Hematopoietic multipotent progenitor cell (in vitro differentiated cells): ENCODE measurements at regions not wholly inside any gene's neighbourhood (a gene's known extent, or its start where the extent isn't known, plus 50 kb on each side); places are given as distances from the start of the nearest gene placed in this dataset.
"Not testable (repeated sequence)": the region's sequence is repeated elsewhere in the genome, so short reads cannot be mapped to it uniquely, and the experiment has no call there.

Source experiments
- DNase-seq, 3 donors: peaks; one replicate each; pipeline ENCODE4 v3.0.0-alpha.2; 2011 to 2015; ENCODE audit warnings: low read depth in 2 of 3, low spot score in 2 of 3

DNA sequence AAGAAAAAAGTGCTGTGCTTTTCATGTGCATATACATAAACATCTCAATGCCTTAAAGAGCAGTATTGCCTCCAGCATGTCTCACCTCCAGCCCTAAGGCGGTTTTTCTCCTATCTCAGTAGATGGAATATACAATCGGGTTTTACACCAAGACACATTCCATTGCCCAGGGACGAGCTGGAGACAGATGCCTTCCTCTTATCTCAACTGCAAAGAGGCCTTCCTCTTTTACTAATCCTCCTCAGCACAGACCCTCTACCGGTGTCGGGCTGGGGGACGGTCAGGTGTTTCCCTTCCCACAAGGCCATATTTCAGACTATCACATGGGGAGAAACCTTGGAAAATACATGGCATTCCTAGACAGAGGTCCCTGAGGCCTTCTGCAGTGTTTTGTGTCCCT lies 385.3 kb downstream of the AMY1C start:
- DNase-seq: not testable (repeated sequence)

DNA sequence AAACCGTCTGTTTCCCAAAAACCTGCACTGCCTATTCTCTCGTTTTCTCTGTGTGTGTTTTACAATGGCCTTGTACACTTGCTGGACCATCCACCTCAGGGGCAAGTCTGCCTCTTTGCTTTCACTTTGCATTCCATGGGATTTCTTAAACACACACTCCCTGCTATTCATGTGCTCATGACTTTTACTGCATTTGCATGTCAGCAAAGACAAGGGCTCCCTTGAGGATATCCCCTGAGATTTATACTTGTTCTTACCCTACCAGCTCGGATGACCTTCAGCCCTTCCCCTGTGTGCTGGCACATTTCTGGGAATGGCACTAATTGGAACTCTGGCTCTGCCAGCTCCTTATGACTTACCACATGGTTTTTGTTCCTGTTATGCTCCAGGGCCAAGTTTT lies 386.9 kb downstream of the AMY1C start:
- no peak for DNase-seq

DNA sequence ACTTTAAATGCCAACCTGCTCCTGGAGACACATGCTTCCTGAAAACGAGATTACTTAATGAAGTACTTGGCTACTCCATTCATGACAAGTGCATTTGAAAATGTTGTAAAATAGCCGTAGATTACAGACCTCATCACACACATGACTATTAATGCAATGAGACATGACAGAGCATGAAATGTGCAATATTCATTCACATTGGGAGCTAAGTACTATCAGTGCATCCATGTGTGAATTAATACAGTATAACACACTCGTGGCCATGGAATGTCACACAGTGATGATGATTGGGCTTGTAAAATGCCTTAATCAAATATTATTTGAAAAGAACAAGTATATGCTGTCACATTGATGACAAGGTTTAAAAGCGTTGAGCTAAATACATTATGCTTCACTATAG lies 407.0 kb downstream of the AMY1C start:
- no peak for DNase-seq

DNA sequence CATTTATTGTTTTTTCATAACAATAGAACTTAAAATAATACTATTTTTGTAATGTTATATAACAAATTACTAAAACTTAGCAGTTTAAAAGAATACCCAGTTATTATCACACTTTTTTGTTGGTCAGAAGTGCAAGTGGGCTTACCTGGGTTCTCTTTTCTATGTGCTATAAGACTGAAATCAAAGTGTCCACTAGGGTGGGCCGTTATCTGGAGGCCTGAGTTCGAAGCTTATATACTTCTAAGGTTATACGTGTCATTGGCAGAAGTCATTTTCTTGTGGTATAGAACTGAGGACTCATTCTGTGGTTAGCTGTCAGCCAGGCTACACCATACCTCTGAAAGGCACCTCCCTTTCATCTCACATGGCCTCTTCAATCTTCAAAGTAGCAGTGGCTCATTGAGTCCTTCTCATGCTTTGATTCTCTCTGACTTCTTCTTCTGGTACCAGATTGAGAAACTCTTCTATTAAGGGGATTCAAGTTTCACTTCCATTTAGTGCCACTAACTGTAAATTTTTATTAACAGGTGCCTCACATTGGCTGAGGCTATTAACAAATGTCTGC lies 414.3 kb downstream of the AMY1C start:
- DNase-seq: no peak

DNA sequence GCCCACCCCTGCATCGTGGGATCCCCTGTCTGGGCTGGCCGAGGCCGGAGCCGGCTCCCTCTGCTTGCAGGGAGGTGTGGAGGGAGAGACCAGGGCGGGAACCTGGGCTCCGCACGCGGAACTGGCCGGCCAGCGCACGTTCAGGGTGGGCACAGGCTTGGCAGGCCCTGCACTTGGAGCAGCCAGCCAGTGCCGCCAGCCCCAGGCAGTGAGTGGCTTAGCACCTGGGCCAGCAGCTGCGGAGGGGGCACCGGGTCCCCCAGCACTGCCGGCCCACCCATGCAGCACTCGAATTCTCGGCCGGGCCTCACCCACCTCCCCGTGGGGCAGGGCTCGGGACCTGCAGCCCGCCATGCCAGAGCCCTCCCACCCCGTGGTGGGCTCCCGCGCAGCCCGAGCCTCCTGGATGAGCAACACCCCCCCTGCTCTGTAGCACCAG lies 422.6 kb downstream of the AMY1C start:
- DNase-seq: no peak

DNA sequence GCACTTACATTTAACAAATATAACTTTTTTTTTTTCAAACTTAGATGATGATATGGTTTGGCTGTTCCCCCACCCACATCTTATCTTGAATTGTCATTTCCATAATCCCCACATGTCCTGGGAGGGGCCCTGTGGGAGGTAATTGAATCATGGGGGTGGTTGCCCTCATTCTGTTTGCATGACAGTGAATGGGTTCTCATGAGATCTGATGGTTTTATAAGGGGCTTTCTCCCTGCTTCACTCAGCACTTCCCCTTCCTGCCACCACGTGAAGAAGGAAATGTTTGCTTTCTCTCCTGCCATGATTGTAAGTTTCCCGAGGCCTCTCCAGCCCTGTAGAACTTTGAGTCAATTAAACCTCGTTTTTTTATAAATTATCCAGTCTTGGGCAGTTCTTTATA lies 432.6 kb downstream of the AMY1C start:
- DNase-seq: no peak

DNA sequence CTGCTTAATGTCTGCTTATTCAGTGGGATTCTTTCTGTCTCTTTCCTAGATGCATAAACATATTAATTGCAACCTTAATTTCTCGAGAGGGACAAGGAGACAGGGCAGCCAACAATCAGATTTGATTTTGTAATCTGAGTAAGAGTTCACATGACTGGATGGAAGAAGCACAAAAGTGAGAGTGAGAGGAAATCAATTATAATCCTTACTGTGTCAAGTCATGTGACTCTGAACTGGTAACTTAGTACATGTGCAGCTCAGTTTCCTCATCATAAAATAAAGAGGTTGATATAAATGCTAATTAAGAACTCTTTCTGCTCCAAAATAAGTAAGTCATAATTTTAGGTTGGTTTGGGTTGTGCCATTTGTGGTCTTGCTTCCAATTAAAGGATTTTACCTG lies 439.5 kb downstream of the AMY1C start:
- DNase-seq: no peak

DNA sequence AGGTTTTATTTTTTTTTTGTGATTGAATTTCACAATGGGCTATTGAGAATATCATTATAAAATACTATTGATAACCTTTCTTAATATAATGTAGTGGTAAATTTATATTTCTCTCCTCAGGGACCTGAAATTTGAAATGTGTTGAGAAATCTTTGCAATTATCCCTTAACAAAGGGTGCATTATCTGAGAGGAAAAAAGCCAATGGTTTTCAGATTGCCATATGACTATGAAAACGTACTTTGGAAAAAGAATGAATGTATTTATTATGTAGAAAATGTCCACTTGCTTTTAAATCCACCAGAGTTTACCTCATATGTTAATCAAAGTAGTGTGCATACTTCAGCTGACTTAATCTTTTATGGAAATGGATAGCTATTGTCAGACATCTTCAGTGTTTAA lies 441.1 kb downstream of the AMY1C start:
- no peak for DNase-seq

DNA sequence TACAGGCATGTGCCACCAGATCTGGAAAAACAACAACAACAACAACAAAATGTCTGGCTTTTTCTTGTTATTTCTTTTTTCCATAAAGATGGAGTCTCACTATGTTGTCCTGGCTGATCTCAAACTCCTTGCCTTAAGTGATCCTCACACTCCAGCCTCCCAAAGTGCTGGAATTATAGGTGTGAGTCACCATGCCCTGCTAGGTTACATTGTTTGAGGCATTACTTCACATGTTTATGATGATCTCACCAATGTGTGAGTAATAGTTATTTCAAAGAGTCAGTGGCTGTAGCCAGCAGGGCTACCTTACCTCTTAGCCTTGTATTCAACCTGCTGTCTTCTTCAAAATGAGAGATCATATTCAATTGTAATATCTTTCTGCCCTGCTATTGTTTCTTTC lies 445.7 kb downstream of the AMY1C start:
- DNase-seq: no peak

DNA sequence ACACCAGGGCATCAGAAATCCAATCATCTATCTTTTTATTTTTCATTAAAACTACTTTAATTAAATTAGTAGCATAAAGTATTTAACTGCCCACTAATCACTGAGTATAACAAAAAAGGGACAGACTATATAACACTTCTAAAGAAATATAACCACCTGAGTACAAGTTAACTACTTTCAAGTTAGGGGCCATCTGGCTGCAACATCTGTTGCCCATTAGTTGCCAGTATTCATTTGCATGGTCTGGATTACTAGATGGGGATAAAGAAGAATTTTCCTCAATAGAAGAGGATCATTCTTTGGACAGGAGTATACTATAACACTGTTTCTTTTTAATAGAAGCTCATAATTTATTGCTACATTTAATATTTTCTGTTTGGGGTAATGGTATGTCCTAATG lies 446.4 kb downstream of the AMY1C start:
- DNase-seq: no peak

DNA sequence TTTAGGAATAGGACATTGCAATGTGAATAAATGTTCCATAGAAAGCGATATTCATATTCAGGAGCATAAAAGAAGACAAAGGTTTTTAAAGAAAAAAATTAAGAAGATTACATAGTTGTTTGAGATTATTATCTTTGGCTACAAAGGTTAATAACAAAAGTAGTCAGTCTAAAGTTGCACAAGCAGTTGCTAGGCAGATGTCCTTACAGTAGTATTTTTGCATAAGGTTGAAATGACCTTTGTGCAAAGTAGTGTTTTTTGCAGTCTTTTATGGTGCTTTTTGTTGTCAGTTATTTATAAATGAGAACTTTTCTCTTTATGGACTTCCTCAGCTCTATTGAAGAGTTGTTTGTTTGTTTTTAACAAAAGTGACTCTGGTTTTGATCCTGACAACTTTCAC lies 447.8 kb downstream of the AMY1C start:
- DNase-seq: no peak

DNA sequence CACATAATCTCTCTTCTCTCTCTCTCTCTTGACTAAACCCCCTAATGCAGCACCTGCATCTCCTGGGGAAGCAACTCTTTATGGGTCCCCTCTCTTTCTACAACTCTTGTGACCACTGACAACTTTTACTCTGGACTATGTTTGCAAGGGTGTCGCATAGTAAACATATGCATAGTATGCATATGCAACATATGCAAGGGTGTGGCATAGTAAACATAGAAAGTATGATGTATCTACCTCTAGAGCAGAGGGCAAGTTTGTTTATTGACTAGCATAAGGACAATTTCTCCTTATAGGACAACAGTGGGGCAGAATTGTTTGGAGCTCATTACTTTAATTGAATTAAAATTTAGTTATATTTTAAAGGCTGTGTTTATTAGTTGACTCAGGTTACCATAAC lies 462.5 kb downstream of the AMY1C start:
- no peak for DNase-seq

DNA sequence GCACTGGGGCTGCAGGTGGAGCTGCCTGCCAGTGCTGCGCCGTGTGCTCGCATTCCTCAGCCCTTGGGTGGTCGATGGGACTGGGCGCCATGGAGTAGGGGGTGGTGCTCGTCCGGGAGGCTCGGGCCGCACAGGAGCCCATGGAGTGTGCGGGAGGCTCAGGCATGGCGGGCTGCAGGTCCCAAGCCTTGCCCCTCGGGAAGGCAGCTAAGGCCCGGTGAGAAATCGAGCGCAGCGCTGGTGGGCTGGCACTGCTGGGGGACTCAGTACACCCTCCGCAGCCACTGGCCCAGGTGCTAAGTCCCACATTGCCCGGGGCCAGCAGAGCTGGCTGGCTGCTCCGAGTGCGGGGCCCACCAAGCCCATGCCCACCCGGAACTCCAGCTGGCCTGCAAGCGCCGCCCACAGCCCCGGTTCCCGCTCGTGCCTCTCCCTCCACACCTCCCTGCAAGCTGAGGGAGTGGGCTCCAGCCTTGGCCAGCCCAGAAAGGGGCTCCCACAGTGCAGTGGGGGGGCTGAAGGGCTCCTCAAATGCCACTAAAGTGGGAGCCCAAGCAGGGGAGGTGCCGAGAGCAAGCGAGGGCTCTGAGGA lies 467.8 kb downstream of the AMY1C start:
- not testable (repeated sequence) for DNase-seq

DNA sequence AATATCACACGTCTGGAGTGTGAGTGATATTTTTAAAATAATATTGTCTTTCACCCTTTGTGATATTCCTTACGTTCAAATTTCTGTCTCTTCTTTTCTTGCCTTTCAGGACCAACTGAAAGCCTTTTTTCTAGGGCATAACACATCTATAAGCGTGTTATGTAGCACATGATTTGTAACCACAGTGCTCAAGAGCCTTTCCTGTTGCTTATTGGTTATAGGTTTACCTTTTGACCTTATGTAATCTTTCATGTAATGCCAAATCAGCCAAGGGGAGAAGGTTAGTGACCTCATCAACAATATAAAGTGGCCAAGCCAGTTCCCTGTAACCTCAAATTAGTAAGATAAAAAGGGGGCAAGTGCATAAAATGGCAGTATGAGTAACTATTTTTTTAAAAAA lies 480.2 kb downstream of the AMY1C start:
- DNase-seq: no peak

DNA sequence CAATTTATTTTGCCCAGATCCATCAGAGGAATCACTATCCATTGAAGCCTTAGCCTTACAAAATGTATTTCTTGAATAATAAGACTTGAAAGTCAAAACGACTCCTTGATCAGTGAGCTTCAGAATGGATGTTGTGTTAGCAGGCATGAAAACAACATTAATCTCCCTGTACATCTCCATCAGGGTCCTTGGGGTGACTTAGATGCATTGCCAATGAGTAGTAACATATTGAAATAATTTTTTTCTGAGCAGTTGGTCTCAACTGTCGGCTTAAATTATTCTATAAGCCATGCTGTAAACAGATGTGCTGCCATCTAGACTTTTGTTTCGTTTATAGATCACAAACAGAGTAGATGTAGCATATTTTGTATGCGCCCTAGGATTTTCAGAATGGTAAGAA lies 482.0 kb downstream of the AMY1C start:
- DNase-seq: no peak

DNA sequence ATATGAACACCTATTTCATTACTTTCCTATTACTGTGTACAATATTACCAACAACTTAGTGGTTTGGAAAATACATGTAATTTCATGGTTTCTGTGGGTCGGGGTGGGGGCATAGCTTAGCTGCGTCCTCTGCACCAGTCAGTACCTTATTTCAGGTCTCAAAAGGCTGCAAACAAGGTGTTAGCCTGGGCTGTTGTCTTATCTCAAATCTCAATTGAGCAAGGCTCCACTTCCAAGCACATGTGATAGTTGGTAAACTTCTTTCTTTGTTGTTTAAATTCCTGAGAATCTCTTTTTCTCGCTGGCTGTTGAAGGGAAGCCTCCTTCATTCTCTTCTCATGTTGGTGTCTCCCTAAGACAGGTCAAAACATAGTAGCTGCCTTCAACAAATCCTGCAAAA lies 485.4 kb downstream of the AMY1C start:
- DNase-seq: no peak

DNA sequence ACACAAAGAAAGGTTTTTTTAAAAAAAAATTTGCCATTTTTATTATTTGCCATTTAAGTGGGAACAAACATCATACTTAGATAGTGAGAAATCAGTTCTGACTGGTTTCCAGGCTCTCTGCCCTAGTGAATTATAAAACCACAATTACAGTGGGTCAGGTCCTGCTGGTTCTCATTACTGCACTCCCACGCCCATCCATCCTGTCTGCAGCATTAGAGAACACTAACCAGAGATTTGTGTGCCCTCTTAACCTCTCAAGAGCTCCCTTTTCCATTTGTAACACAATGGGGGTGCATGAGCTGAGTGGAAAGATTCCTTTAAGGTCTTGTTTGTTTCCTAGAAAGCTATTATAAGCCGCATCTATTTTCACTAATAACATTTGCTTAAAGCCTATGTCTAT lies 489.3 kb downstream of the AMY1C start:
- DNase-seq: no peak

DNA sequence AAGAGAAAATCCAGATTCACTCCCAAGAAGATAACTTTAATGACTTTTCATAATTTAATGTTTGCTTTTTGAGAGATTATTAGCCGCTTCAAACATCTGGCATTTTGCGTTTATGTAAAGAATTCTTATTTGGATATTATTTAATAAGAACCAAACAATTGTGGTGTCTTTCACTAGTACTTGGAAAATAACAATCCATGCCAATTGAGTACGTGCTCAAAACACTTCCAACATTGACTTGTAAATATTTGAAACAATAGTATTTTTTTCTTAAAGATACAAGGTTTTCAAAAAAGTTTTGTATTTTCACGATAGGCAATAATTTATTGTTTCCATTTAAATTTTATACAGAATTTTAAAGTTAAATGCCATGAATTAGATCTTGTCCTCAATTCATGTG lies 498.7 kb downstream of the AMY1C start:
- no peak for DNase-seq

DNA sequence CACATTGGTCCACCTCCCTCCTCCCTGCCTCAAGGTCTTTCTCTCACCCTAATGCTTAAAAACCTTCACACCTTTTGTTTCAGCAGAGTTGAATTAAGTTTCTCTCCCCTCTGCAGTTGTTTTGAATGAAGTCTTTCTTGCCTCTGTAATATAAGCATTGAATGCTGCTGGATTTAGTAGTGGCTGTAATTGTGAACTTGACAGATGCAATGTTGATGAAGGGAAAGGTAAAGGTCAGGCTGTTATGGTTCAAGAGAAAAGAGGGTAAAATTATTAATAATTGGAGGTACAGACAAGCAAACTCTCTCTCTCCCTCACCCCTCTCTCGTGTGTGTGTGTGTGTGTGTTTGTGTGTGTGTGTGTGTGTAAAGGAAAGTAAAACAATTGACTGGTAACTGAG lies 509.8 kb downstream of the AMY1C start:
- no peak for DNase-seq

DNA sequence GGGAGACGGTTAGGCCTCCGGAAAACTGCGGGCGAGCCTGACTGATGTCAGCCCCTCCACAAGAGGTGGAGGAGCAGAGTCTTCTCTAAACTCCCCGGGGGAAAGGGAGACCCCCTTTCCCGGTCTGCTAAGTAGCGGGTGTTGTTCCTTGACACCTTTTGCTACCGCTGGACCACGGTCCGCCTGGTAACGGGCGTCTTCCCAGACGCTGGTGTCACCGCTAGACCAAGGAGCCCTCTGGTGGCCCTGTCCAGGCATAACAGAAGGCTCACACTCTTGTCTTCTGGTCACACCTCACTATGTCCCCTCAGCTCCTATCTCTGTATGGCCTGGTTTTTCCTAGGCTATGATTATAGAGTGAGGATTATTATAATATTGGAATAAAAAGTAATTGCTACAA lies 513.4 kb downstream of the AMY1C start:
- DNase-seq: not testable (repeated sequence)

DNA sequence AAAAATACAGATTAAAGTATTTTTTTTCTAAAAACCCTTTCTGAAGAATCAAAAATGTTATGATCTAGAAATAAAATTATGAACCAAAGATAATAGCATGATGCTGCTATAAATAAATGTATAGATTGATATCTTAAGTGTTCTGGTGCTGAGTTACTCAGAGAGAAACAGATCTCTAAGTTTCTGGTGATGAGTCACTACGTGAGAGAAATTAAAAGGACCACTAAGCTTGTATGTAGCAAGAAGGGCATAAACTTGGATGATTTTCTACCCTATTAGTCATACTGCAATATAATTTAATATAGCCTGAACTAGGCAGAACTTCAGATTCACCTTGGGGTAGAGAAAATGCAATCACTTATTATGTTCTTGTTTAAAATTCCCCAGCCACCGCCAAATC lies 514.8 kb downstream of the AMY1C start:
- no peak for DNase-seq

DNA sequence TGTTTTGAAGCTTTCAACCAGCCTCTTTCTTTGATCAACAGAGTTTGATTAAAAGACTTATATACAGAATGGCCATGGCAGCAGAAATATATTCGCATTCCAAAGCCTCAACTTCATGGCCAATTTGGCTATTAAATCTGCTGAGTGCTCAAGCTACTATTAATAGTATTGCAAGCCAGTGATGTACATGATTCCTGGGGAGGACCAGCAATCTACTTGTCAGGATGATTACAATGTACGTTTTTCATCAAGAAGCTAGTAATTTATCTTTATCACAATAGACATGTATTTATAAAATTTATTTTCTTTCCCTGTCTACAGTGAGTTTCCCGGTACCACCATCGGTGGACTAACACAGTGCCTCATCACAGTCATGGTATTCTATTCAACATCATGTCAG lies 515.5 kb downstream of the AMY1C start:
- no peak for DNase-seq

DNA sequence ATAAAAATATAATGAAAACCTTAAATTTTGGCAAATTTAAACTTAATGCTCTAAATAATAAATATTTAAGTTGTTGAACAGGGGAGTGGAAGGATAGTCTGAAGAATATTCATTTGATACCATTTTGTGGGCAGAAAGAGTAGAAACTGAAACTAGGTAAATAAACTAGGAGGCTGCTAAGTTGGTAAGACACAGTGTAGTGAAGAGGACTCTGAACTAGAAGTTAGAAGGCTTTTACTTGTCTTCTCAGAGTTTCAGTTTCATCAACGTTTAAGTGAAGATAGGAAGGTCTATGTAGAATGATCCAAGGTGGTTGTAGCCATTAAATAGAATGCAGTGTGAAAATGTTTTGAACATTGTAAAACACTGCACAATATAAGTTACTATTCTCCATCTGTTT lies 516.9 kb downstream of the AMY1C start:
- DNase-seq: no peak
